Astrocyte of the spinal cord (primary cell): ENCODE measurements at regions not wholly inside any gene's neighbourhood (a gene's known extent, or its start where the extent isn't known, plus 50 kb on each side); places are given as distances from the start of the nearest gene placed in this dataset.

Experiments
- DNase-seq: peaks from one replicate; pipeline ENCODE4 v3.0.0; 2011; ENCODE audit warnings: low read depth, low spot score
- H3K4me3 ChIP-seq: 2 replicates; pipeline ENCODE4 v1.5.1; 2011; ENCODE audit warnings: low read depth, mild to moderate bottlenecking, low read length, moderate library complexity
- CTCF ChIP-seq: IDR thresholded peaks from 2 replicates; pipeline ENCODE4 v1.5.1; 2012; ENCODE audit warnings: low read depth, mild to moderate bottlenecking, low read length, inconsistent platforms
- in situ Hi-C: cut with HindIII; loops from 2 replicates; pipeline ENCODE4 v1.10.0; 2017; ENCODE audit warnings: low sequenced_read_pairs

GRCh38 chr6:98634569-98634968 is 199.8 kb upstream of the POU3F2 start:
- no peak overlapping the region for H3K4me3 ChIP-seq
- in situ Hi-C loops = no loop called here
- DNase-seq = no peak
- no peak for TF ChIP-seq CTCF

GRCh38 chr6:98635191-98635590 is 199.2 kb upstream of the POU3F2 start:
- in situ Hi-C loops = no loop called here
- H3K4me3 ChIP-seq = no peak overlapping the region
- DNase-seq = no peak
- TF ChIP-seq CTCF = no peak

GRCh38 chr6:98636941-98637340 is 197.4 kb upstream of the POU3F2 start:
- DNase-seq = no peak
- H3K4me3 ChIP-seq = no peak overlapping the region
- no peak for TF ChIP-seq CTCF
- in situ Hi-C loops = no loop called here

GRCh38 chr6:98639089-98639635 is 195.2 kb upstream of the POU3F2 start:
- in situ Hi-C loops = no loop called here
- no peak for TF ChIP-seq CTCF
- no peak for DNase-seq
- H3K4me3 ChIP-seq = no peak overlapping the region

- in situ Hi-C loops = no loop called here
- no peak for TF ChIP-seq CTCF
- no peak for DNase-seq
- no peak overlapping the region for H3K4me3 ChIP-seq
Measured at GRCh38 chr6:98640366-98640765, 194.0 kb upstream of the POU3F2 start.

GRCh38 chr6:98641949-98642719 is 192.2 kb upstream of the POU3F2 start:
- no peak for TF ChIP-seq CTCF
- peak; percentile 46 for DNase-seq
- in situ Hi-C loops = no loop called here
- H3K4me3 ChIP-seq = no peak overlapping the region
